ENCODE measurements at regions not wholly inside any gene's neighbourhood (a gene's known extent, or its start where the extent isn't known, plus 50 kb on each side); places are given as distances from the start of the nearest gene placed in this dataset.

GRCh38 chr2:144711084-144711483, 191.2 kb upstream of the ZEB2 start:
- TF ChIP-seq, protein P1, sequence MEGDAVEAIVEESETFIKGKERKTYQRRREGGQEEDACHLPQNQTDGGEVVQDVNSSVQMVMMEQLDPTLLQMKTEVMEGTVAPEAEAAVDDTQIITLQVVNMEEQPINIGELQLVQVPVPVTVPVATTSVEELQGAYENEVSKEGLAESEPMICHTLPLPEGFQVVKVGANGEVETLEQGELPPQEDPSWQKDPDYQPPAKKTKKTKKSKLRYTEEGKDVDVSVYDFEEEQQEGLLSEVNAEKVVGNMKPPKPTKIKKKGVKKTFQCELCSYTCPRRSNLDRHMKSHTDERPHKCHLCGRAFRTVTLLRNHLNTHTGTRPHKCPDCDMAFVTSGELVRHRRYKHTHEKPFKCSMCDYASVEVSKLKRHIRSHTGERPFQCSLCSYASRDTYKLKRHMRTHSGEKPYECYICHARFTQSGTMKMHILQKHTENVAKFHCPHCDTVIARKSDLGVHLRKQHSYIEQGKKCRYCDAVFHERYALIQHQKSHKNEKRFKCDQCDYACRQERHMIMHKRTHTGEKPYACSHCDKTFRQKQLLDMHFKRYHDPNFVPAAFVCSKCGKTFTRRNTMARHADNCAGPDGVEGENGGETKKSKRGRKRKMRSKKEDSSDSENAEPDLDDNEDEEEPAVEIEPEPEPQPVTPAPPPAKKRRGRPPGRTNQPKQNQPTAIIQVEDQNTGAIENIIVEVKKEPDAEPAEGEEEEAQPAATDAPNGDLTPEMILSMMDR (IDR thresholded peaks at IDR 0.05) = no peak
- TF ChIP-seq POLR2A (IDR thresholded peaks at IDR 0.05) = no peak
- TF ChIP-seq POLR2AphosphoS5 (IDR thresholded peaks at IDR 0.05) = no peak
